HG03066 (cell line): ENCODE measurements at regions not wholly inside any gene's neighbourhood (a gene's known extent, or its start where the extent isn't known, plus 50 kb on each side); places are given as distances from the start of the nearest gene placed in this dataset.

Experiments used
- ATAC-seq: cut with Tn5 transposase; IDR thresholded peaks from one replicate; pipeline ENCODE4 v1.9.1; 2021; ENCODE audit warnings: low read depth; ENCODE audit not compliant: unreplicated experiment

DNA sequence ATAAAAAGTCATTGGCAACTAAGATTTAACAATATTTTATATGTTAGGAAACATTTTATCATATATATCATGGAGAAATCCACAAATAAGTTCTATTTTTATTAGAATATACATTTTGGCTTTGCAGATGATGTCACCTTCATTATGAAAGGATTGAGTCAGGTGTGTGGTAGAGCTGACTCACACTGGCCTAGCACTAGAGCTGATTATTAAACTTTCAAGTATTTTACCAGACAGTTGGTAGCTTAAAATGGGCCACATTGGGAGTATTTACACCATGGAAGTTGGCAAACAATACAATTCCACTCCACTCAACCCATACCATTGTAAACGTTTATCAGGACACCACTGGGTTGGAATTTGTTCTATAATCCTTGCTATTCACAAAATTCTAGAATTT is 1036.6 kb downstream of the TRHDE start:
- ATAC-seq = no peak

DNA sequence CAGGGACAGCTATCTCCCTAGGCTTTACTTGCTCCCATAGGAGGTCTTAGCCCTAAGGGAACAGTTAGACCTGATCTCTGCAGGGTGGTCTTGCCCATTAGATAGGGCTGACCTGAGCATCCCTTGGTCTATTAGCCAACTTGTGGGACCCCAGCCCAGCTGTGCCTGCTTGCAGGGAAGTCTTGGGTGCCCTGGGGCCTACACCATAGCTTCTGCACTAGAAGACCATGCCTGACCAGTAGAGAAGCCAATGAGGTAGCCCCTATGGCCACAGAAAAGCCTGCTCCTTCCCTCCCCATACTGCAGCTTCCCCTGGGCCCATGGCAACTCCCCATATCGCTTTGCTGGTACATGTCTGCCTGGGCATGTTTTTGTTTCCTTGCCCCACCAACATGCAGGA is 1049.1 kb downstream of the TRHDE start:
- ATAC-seq = no peak

DNA sequence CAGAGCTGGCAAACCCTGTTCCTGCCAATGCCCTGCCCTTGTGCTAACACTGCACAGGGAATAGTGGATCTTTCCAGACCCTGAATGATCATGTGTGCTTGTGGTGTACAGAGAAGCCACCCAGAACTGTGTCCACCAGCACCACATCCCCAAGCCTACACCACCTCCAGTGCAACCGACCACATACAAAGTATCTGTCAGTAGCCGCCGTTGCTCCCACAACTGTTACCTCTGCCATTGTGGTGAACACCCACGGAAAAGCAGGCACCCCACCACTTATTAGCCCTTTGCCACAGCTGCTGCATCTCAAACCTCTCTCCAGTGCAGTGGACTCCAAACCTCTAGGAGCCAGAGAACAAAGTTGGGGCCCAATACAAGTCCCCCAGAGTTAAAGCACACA is 1049.6 kb downstream of the TRHDE start:
- no peak for ATAC-seq

DNA sequence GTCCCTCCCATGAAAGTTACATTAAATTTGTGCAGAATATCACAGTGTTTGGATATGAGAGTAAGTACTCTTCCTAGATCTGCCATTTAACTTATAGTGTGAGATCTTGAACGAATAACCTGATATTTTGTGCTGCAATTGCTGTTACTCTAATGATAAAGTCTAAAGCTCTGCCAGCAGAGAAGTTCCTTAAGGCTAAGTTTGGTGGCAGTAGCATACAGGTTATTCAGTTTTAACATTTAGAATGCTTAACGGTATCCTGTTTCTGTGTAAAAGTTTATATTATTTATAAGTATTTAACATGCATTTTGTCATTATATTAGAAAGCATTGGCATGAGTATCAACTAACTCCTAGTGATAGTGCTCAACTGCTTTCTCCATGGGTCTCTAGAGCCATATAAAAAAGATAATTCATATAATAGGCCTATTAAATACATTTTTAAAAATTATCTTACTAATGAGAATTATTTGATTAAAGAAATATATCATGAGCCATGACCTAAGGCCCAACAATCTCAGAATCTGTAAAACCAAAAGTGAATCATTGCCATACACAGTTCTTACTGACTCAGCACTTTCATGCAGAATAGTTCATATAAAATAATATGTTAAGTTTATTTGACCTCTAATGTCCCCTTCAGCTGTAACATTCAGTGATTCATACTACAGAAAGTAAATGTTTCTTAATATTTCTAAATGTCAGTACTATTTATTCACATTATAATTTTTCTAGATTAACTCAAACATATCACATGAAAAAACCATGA is 1058.6 kb downstream of the TRHDE start:
- no peak for ATAC-seq

DNA sequence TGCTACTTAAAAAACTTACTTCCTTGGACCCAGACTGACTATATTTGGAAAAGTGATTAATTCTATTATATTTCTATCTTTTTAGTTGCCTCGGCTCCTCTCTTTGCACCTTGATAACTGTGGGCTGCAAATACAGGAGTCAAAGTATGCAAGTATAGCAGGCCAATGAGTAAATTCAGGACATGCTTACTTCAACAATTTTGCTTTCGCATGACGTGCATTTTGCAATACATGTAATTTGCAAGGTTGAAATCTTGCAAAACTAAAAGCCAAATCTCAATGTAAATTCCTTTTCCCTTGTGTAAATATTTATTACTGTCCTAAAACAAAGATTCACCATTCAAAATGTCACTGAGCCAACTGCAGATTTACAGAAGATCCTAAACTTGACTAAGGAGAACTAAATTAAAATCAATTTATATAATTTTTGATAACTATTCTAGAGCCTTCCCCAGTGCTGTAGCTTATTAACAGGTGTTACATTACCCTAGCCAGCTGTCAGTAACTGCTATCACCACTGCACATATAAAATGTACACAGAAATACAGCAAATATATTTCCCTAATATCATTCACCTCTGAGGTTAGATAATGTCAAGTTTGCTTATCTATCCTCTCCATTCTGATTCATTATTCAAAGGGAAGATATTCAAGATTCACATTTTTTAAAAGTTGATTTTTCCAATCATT is 1069.5 kb downstream of the TRHDE start:
- ATAC-seq = no peak

DNA sequence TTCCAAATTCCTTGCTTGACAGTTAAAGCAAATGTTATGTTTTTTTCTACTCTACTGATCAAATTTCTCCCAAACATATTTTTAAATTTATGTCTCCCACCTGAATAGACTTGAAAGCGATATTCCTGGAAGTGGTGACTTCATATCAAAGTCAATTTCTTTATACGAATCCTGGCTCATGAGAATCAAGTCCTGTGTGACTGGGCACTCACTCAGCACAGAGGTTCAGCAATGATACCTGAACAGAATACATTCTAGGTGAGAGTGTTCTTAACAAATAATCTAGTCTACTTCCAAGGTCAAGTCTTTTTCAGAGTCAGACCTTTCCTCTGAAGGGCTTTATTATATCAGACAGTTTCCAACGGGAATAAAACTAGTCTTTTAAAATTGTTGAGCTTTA is 1070.6 kb downstream of the TRHDE start:
- no peak for ATAC-seq

DNA sequence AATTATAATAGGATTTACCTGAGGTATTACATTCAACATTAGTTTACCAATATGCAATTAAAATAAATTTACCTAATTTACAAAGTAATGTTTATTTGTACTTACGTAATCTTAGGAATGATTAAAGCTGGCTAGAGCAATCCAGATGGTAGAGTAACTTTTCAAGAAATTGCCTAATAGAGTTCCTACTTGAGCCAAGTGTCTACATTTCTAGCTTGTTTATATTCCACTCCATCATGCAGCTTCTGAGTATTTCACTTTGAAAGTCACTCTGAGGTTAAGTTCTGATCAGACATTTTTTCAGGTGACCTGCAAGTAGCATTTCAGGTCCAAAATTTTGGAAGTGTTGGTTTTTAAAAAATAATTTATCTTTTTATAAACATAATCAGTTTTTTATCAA is 1080.7 kb downstream of the TRHDE start:
- ATAC-seq = no peak

DNA sequence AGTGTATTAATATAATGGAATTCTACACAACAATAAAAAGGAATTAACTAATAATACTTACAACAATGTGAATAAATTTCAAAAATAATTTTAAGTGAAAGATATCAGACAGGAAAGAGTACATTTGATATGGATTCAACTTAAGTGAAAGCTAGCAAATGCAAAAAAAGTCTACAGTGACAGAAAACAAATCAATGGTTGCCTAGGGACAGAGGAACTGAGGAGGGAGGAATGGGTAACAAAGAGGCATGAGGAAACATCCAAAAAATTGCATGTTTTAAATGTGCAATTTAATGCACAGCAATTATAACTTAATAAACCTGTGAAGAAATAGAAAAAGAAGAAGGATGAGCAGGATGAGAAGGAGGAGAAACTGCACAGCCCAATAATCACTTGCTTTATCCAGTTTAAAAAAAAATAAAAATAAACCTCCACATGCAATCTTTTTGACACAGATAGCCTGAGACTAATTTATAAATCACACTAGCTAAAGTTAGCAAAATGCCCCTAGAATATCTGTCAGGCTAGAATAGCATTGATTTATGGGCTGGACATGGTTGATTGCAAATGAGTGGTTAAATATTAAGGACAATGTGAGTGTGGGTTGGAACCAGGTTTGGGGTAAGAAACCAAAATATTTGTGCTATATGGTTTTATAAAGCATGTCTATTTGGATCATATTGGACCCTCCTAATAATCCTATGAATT is 1089.1 kb downstream of the TRHDE start:
- ATAC-seq = no peak

DNA sequence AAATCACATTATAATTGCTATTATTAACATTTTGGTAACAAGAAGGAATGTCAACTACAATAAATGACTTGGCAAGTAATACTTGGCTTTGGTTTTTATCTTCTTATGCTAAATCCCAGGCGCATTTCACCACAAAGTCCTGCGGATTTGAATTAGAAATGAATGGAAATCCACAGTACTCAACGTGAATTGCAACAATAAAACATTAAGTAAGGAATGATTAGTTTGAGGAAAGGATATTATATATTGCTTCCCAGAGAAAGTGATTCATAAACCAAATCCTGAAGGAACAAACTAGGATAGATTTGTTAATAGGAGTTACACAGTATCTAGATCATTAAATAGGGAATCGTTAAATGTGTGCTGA is 1089.7 kb downstream of the TRHDE start:
- no peak for ATAC-seq

DNA sequence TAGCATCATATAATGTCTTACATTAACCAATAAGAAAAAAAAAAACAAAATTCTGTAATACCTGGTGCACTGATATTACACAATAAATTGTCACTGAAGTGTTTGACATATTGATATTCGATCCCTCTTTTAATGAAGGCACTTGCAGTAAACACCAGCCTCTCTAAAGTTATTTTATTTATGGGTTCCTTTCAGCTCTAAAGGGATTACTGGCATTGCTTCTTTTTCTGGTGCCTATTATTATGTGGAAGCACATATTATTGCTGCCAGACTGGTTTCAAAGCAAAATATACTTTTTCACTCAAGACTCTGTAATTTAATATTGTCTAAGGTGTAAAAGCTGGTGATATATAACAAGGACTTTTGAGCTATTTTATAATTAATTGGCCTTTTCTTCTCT is 1090.5 kb downstream of the TRHDE start:
- no peak for ATAC-seq

DNA sequence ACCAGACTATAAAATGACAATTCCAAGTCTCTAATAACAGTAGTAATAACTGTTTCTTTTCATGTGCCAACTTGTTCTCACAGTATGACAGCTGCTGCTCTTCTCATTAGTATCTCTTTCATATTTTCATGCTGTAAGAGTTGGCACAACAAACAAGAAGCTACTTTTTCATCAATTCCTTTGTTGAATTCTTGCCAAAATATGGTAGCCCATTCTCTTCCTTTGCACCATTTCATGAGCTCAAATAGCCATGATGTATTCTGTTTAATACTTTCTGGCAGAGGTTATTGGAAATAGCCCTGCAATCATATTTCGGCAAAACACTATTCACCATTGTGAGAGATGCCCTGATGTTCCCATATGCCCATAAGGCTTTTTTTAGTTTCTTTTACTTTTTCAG is 1100.7 kb downstream of the TRHDE start:
- ATAC-seq = no peak

DNA sequence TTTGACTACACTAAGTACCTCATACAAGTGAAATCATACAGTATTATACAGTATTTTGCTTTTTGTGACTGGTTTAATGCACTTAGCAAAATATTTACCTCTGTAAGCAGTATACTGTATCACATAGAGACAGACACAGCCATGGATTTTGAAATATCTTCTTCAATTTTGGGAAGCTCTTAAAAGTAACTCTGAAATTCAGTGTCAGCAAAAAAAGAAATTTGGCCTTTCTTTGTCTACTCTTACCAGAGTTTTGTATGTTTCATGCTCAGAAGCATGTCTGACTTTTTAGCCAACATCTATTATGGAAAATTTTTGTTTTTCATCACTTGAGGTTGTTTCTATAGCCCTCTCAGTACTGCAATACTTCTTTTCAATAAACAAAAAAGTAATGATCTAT is 1102.2 kb downstream of the TRHDE start:
- ATAC-seq = no peak

DNA sequence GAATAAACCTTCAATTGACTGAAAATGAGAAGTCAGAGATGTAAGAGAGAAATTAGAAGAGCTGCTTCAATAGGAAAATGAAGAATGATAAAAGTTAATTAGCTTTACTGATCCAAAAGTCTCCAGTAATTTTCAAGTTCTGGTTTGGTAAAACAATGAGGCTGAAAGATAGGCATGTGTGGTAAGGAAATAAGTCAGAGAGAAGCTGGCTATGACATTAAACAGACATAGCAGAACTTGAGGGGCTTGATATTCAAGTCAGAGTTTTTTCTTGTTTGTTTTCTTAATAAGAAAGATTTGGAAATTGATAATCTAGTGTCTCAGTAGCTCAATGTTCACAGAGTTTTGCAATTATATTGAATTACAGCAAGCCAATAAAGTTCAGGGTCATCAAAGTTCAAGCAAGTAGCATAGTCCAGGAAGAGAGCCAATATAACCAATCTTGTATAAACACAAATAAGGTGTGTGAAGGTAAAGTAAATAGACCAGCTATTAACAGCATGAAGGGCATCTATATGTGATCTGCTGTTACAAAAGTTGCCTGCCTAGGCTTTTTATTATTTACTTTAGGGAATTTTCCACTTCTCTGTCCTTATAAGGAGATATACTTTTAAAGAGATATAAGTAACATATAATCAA is 1111.5 kb downstream of the TRHDE start:
- ATAC-seq = no peak

DNA sequence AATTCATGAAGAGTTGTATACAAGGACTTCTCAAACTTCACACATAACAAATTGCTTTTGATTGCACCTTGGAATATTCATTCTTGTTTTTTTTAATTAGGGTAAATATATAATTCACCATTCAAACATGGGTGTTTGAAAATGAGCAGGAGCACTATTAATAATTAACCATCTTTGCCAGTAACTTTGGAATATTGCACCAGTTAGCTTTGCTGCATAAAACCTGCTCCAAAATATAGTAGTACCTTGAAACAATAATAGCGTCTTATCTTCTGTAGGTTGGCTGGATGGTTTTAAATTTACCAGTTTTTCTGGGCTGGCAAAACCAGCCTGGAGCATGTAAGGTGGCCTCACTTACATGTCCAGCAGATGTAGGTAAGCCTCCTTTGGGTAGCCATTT is 1112.4 kb downstream of the TRHDE start:
- ATAC-seq = no peak

DNA sequence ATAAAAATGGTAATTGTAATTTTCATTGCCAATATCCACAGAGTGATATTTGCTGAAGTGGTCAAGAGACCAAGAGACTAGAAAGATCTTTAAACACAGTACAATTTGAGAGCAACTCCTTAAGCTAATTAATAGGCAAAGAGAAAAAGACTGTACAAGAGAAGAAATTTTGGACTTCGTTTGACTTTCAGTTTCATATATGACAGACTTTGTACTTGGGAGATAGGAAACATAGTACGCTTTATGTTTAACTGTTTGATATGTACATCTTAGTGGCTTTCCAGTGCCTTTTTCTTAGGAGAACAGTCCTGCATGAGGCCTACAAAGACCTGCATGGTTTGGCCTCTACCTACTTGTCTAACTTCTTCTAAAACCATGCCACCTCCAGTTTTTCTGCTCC is 1118.1 kb downstream of the TRHDE start:
- ATAC-seq = no peak

DNA sequence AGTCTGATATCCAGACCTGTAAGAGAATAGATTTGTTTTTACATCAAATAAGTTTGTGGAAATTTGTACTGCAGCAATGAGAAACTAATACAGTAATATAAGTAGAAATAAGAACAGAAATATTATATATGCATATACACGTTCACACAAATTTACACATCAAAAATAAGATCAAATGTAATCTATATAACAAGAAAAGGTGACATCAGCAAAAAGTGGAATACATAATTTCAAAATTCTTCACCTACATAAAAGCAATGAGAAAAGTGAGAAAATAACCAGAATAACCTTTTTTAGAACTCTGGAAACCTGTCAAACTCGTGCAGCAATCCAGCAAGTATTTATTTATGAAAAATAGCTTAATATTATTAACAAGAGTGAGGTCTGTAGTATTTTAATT is 1124.6 kb upstream of the ATXN7L3B start:
- ATAC-seq = no peak

DNA sequence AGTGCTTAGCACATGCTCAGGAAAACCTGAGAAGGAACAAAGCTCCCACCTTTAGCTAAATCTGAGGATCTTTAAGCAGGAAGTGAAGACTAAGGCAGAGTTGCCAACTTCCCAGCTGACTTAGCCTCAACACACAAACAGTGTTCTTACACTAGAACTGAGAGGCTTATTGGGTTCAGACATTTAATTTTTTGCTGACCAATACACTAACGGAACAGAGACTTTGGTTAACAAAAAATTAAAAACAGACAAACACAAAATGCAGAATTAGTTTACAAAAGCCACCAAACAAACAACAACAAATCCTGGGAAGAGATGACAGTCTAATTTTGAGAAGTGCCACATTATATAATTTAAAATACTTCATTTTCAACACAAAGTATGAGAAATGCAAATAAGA is 1123.7 kb upstream of the ATXN7L3B start:
- ATAC-seq = no peak

DNA sequence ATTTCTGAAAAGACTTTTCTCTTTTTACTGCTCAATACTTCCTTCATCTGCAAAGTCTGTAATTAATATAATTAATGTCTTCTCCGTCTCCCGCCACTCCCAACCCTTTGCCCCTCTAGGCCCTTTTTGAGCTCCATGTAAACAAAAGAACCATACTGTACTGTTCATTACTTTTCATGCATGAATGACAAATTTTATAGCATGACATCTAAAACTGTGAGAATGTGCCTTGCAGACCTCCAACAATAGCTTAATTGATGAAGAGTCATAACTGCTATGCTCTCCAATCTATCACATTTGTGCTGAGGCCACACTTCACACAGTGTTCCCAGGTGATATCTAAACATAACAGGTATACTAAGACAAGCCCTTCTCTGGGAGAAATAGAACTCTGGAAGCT is 1122.7 kb upstream of the ATXN7L3B start:
- ATAC-seq = no peak

DNA sequence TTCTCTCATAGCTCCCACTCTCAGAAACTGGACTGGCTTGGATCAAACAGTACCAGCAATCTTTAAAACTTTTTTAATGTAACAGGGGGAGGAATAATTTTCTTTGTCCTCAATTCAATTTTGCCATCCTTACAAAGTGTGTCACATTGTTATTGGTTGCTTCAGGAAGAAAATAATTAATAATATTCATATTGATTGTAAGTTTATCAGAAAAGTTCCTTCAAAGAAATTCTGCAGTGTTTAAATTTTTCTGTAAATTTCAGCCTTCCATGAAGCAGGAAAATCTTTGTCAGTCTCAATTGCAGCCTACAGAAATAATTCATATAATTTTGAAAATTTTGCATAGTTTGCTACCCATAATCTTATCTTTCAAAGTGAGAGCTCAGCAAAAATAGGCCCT is 1119.1 kb upstream of the ATXN7L3B start:
- ATAC-seq = no peak

DNA sequence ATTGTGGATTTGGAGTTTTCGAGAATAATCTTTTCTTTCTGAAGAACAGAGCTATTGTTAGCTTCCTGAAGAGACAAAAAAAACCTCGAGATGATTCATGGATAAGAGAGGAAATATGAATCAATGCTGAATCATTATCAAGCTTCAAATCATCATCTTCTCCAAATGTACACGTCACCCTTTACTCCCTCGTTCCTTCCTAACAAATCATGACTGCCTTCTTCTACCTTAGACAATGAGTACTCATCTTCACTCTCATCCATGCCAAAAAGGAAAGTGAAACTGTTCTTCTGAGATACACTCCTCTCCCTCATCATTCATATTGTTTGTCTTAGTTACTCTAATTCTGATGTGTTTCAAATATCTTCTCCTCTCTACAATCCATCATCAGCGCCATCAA is 1115.8 kb upstream of the ATXN7L3B start:
- peak; percentile 73 for ATAC-seq

DNA sequence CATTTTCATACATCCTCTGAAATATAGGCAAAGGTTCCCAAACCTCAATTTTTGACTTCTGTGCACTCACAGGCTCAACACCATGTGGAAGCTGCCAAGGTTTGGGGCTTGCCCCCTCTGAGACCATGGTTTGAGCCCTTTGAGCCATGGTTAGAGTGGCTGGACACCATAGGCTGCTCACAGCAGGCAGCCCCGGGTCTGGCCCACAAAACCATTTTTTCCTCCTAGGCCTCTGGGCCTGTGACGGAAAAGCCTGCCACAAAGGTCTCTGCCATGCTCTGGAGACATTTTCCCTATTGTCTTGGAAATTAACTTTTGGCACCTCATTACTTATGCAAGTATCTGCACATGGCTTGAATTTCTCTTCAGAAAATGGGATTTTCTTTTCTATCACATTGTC is 1113.2 kb upstream of the ATXN7L3B start:
- no peak for ATAC-seq
